GM12878 (cell line): ENCODE measurements at regions not wholly inside any gene's neighbourhood (a gene's known extent, or its start where the extent isn't known, plus 50 kb on each side); places are given as distances from the start of the nearest gene placed in this dataset.
A peak's percentile ranks its signal among the peaks of the same experiment; 100 is the strongest.

ENCODE experiments used
- BCL11A ChIP-seq: IDR thresholded peaks from 2 replicates; pipeline ENCODE4 v1.6.1; 2011; ENCODE audit warnings: low read depth, low read length
- BMI1 ChIP-seq: fragments of 450-650 bp; IDR thresholded peaks from 2 replicates; pipeline ENCODE4 v1.6.1; 2016; ENCODE audit warnings: mild to moderate bottlenecking, moderate library complexity, borderline replicate concordance
- ETV6 ChIP-seq, 2 experiments: fragments of 450-650 bp in 1 of 2; IDR thresholded peaks in 1 of 2; conservative IDR thresholded peaks in 1 of 2; 2 replicates each; pipeline ENCODE4 v1.6.1; 2014; ENCODE audit warnings: antibody characterized with exemption in 1 of 2, borderline replicate concordance in 1 of 2, low read depth in 1 of 2, mild to moderate bottlenecking in 1 of 2, moderate library complexity in 1 of 2
- FOXM1 ChIP-seq: IDR thresholded peaks from 2 replicates; pipeline ENCODE4 v1.6.1; 2012; ENCODE audit warnings: low read depth, mild to moderate bottlenecking, inconsistent platforms, low read length, moderate library complexity
- HDAC6 ChIP-seq: fragments of 200-600 bp; sonication (generic); IDR thresholded peaks from one replicate; pipeline ENCODE4 v1.8.0; 2017; ENCODE audit warnings: antibody characterized with exemption; ENCODE audit not compliant: unreplicated experiment
- IKZF1 ChIP-seq: fragments of 450-650 bp; conservative IDR thresholded peaks from 2 replicates; pipeline ENCODE4 v1.6.1; 2017; ENCODE audit warnings: antibody characterized with exemption, mild to moderate bottlenecking
- IKZF2 ChIP-seq, 2 experiments: fragments of 450-650 bp; IDR thresholded peaks; 2 replicates each; pipeline ENCODE4 v1.6.1; 2017; ENCODE audit warnings: mild to moderate bottlenecking in 2 of 2, moderate library complexity in 2 of 2
- MEF2A ChIP-seq: IDR thresholded peaks from 2 replicates; pipeline ENCODE4 v1.6.1; 2011; ENCODE audit warnings: low read depth, mild to moderate bottlenecking, low read length, moderate library complexity; ENCODE audit not compliant: insufficient read depth
- MLLT1 ChIP-seq: fragments of 450-650 bp; IDR thresholded peaks from 2 replicates; pipeline ENCODE4 v1.6.1; 2016; ENCODE audit warnings: mild to moderate bottlenecking
- MXI1 ChIP-seq: fragments of 150-350 bp; IDR thresholded peaks from 2 replicates; pipeline ENCODE4 v1.6.1; 2011; ENCODE audit warnings: low read depth, mild to moderate bottlenecking, inconsistent platforms, low read length, improper control_type of control experiment
- MYB ChIP-seq: fragments of 150-350 bp; IDR thresholded peaks from 2 replicates; pipeline ENCODE4 v1.6.1; 2014; ENCODE audit warnings: mild to moderate bottlenecking, low read depth, low read length, borderline replicate concordance
- NR2F1 ChIP-seq: fragments of 450-650 bp; conservative IDR thresholded peaks from 2 replicates; pipeline ENCODE4 v1.6.1; 2017; ENCODE audit warnings: mild to moderate bottlenecking
- POLR2A ChIP-seq: IDR thresholded peaks from 2 replicates; pipeline ENCODE4 v1.6.1; 2011; ENCODE audit warnings: low read depth, mild to moderate bottlenecking, low read length
- POLR2AphosphoS2 ChIP-seq: IDR thresholded peaks from 2 replicates; pipeline ENCODE4 v1.6.1; 2011; ENCODE audit warnings: low read depth, mild to moderate bottlenecking, low read length, improper control_type of control experiment, moderate library complexity
- POU2F2 ChIP-seq: IDR thresholded peaks from 3 replicates; pipeline ENCODE4 v1.6.1; 2011; ENCODE audit warnings: low read depth, mild to moderate bottlenecking, low read length, borderline replicate concordance
- RB1 ChIP-seq: fragments of 450-650 bp; formaldehyde crosslinking; IDR thresholded peaks from 2 replicates; pipeline ENCODE4 v1.6.1; 2017; ENCODE audit warnings: mild to moderate bottlenecking, borderline replicate concordance
- SIN3A ChIP-seq: IDR thresholded peaks from 2 replicates; pipeline ENCODE4 v1.6.1; 2012; ENCODE audit warnings: low read depth, low read length, improper control_type of control experiment
- SMAD1 ChIP-seq: fragments of 450-650 bp; IDR thresholded peaks from 2 replicates; pipeline ENCODE4 v1.6.1; 2018; ENCODE audit warnings: mild to moderate bottlenecking, low read depth; ENCODE audit not compliant: partially characterized antibody
- SP1 ChIP-seq: IDR thresholded peaks from one replicate; pipeline ENCODE4 v1.6.1; 2011; ENCODE audit warnings: low read depth, low read length
- TCF12 ChIP-seq: IDR thresholded peaks from 2 replicates; pipeline ENCODE4 v1.6.1; 2011; ENCODE audit warnings: low read depth, mild to moderate bottlenecking, low read length
- TCF3 ChIP-seq: IDR thresholded peaks from 2 replicates; pipeline ENCODE4 v1.6.1; 2012; ENCODE audit warnings: low read depth, mild to moderate bottlenecking, low read length, borderline replicate concordance; ENCODE audit not compliant: insufficient read depth
- ZNF622 ChIP-seq: fragments of 450-650 bp; IDR thresholded peaks from 2 replicates; pipeline ENCODE4 v1.6.1; 2017; ENCODE audit warnings: mild to moderate bottlenecking, inconsistent platforms
- TF ChIP-seq, protein P1 (sequence below): fragments of 450-650 bp; IDR thresholded peaks from 2 replicates; pipeline ENCODE4 v1.6.1; 2018; ENCODE audit warnings: mild to moderate bottlenecking, low read depth, moderate library complexity; ENCODE audit not compliant: partially characterized antibody
- TF ChIP-seq, protein P2 (sequence below): IDR thresholded peaks from 2 replicates; pipeline ENCODE4 v1.6.1; 2012; ENCODE audit warnings: improper control_type of control experiment, low read depth, low read length; ENCODE audit not compliant: insufficient replicate concordance

- TF ChIP-seq BMI1 (peak; percentile 46; the same call in 1 of the 2 replicates), RB1 (no peak), POU2F2 (no peak), ZNF622 (no peak), IKZF1 (peak; percentile 41), MLLT1 (0 out of 2 replicates have a peak, but pooled peaks have one; percentile 42), SIN3A (no peak), ETV6 (conservative IDR thresholded peaks at IDR 0.05 in 1 of 2, IDR thresholded peaks at IDR 0.05 in 1 of 2; ENCODE audit: borderline replicate concordance in 1 of 2, low read depth in 1 of 2) (no peak), NR2F1 (no peak), TCF12 (no peak), HDAC6 (no peak), FOXM1 (no peak), BCL11A (no peak), TCF3 (no peak), POLR2AphosphoS2 (no peak), POLR2A (no peak), MEF2A (no peak), MXI1 (no peak), SP1 (no peak), IKZF2 (IDR thresholded peaks at IDR 0.05) (peak; percentile 67 to 76; a peak in 3 of 4 replicates), MYB (no peak), SMAD1 (no peak)
- TF ChIP-seq, protein P1, sequence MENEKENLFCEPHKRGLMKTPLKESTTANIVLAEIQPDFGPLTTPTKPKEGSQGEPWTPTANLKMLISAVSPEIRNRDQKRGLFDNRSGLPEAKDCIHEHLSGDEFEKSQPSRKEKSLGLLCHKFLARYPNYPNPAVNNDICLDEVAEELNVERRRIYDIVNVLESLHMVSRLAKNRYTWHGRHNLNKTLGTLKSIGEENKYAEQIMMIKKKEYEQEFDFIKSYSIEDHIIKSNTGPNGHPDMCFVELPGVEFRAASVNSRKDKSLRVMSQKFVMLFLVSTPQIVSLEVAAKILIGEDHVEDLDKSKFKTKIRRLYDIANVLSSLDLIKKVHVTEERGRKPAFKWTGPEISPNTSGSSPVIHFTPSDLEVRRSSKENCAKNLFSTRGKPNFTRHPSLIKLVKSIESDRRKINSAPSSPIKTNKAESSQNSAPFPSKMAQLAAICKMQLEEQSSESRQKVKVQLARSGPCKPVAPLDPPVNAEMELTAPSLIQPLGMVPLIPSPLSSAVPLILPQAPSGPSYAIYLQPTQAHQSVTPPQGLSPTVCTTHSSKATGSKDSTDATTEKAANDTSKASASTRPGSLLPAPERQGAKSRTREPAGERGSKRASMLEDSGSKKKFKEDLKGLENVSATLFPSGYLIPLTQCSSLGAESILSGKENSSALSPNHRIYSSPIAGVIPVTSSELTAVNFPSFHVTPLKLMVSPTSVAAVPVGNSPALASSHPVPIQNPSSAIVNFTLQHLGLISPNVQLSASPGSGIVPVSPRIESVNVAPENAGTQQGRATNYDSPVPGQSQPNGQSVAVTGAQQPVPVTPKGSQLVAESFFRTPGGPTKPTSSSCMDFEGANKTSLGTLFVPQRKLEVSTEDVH, result no peak
- TF ChIP-seq, protein P2, sequence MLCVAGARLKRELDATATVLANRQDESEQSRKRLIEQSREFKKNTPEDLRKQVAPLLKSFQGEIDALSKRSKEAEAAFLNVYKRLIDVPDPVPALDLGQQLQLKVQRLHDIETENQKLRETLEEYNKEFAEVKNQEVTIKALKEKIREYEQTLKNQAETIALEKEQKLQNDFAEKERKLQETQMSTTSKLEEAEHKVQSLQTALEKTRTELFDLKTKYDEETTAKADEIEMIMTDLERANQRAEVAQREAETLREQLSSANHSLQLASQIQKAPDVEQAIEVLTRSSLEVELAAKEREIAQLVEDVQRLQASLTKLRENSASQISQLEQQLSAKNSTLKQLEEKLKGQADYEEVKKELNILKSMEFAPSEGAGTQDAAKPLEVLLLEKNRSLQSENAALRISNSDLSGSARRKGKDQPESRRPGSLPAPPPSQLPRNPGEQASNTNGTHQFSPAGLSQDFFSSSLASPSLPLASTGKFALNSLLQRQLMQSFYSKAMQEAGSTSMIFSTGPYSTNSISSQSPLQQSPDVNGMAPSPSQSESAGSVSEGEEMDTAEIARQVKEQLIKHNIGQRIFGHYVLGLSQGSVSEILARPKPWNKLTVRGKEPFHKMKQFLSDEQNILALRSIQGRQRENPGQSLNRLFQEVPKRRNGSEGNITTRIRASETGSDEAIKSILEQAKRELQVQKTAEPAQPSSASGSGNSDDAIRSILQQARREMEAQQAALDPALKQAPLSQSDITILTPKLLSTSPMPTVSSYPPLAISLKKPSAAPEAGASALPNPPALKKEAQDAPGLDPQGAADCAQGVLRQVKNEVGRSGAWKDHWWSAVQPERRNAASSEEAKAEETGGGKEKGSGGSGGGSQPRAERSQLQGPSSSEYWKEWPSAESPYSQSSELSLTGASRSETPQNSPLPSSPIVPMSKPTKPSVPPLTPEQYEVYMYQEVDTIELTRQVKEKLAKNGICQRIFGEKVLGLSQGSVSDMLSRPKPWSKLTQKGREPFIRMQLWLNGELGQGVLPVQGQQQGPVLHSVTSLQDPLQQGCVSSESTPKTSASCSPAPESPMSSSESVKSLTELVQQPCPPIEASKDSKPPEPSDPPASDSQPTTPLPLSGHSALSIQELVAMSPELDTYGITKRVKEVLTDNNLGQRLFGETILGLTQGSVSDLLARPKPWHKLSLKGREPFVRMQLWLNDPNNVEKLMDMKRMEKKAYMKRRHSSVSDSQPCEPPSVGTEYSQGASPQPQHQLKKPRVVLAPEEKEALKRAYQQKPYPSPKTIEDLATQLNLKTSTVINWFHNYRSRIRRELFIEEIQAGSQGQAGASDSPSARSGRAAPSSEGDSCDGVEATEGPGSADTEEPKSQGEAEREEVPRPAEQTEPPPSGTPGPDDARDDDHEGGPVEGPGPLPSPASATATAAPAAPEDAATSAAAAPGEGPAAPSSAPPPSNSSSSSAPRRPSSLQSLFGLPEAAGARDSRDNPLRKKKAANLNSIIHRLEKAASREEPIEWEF, result no peak
Measured at GRCh38 chr2:78281164-78281563, 744.3 kb upstream of the REG3G start (continued).
